B cell (primary cell): ENCODE measurements at regions not wholly inside any gene's neighbourhood (a gene's known extent, or its start where the extent isn't known, plus 50 kb on each side); places are given as distances from the start of the nearest gene placed in this dataset.

ENCODE experiments used
- ATAC-seq: fragments of 200-7000 bp; cut with Tn5 transposase; one replicate; pipeline ENCODE4 v1.10.0; 2021; ENCODE audit warnings: low read depth, mild to moderate bottlenecking, moderate number of reproducible peaks, moderate library complexity
- CTCF ChIA-PET: fragments of 350-600 bp; sonication (Branson Sonifier 250); formaldehyde crosslinking; loops from one replicate; lab custom pipeline; 2021; ENCODE audit warnings: antibody characterized with exemption, inconsistent platforms; lab: Charles Lee
- POLR2A ChIA-PET: fragments of 350-600 bp; sonication (Branson Sonifier 250); formaldehyde crosslinking; loops from one replicate; lab custom pipeline; 2021; ENCODE audit warnings: antibody characterized with exemption; lab: Charles Lee
- DNase-seq: peaks from one replicate; pipeline ENCODE4 v3.0.0; 2013
- H2AFZ ChIP-seq: 2 replicates; pipeline ENCODE4 v1.6.1; 2012; ENCODE audit warnings: mild to moderate bottlenecking, low read depth, low read length; ENCODE audit not compliant: insufficient read depth, poor library complexity, severe bottlenecking
- H3K27ac ChIP-seq, 2 donors: 1 replicate in 1 of 2; 2 replicates in 1 of 2; pipeline ENCODE4 v1.5.1; 2012 to 2013; ENCODE audit warnings: low read length in 2 of 2, mild to moderate bottlenecking in 2 of 2, moderate library complexity in 1 of 2
- H3K27me3 ChIP-seq, 4 experiments: fragments of 200-600 bp in 1 of 4; sonication (generic) in 1 of 4; replicated peaks in 1 of 4; 1 replicate in 2 of 4; 2 replicates in 2 of 4; pipeline versions ENCODE4 v1.6.1 to v1.7.0; 2013 to 2016; ENCODE audit warnings: low read length in 3 of 4, mild to moderate bottlenecking in 2 of 4, mixed read lengths in 1 of 4, moderate library complexity in 1 of 4; ENCODE audit not compliant: insufficient read depth in 4 of 4, control insufficient read depth in 3 of 4; ENCODE audit errors: control extremely low read depth in 1 of 4
- H3K36me3 ChIP-seq, 2 experiments: replicated peaks in 1 of 2; 1 replicate in 1 of 2; 2 replicates in 1 of 2; pipeline versions ENCODE4 v1.6.1 to v1.7.1; 2013; ENCODE audit warnings: low read length in 1 of 2; ENCODE audit not compliant: insufficient read depth in 2 of 2, control insufficient read depth in 1 of 2; ENCODE audit errors: control extremely low read depth in 1 of 2, extremely low read depth in 1 of 2
- H3K4me1 ChIP-seq, 2 donors: fragments of 200-600 bp in 1 of 2; sonication (generic) in 1 of 2; 1 replicate in 1 of 2; 2 replicates in 1 of 2; pipeline versions ENCODE4 v1.5.1 to v1.6.1; 2013 to 2017; ENCODE audit warnings: low read length in 2 of 2; ENCODE audit not compliant: control insufficient read depth in 2 of 2, insufficient read depth in 2 of 2
- H3K4me2 ChIP-seq: replicated peaks from 2 replicates; pipeline ENCODE3; 2012; ENCODE audit warnings: mild to moderate bottlenecking, low read depth, low read length; ENCODE audit not compliant: poor library complexity, severe bottlenecking
- H3K4me3 ChIP-seq, 5 experiments: fragments of 200-600 bp in 1 of 5; sonication (generic) in 1 of 5; 1 replicate in 3 of 5; 2 replicates in 2 of 5; pipeline versions ENCODE4 v1.5.1 to v1.7.0; 2011 to 2016; ENCODE audit warnings: low read length in 4 of 5, mild to moderate bottlenecking in 4 of 5, low read depth in 2 of 5, control low read depth in 1 of 5, moderate library complexity in 1 of 5; ENCODE audit not compliant: insufficient read depth in 1 of 5; ENCODE audit errors: control extremely low read depth in 1 of 5, extremely low read depth in 1 of 5
- H3K79me2 ChIP-seq: fragments of 200-600 bp; sonication (generic); one replicate; pipeline ENCODE4 v1.6.0; 2016; ENCODE audit warnings: low read length; ENCODE audit not compliant: control insufficient read depth, insufficient read depth
- H3K9ac ChIP-seq: fragments of 200-600 bp; sonication (generic); 2 replicates; pipeline ENCODE4 v1.6.1; 2017; ENCODE audit warnings: mild to moderate bottlenecking, low read length, moderate library complexity
- H3K9me3 ChIP-seq, 3 donors: one replicate each; pipeline versions ENCODE4 v1.6.1 to v1.7.1; 2013; ENCODE audit warnings: low read length in 2 of 3; ENCODE audit not compliant: control insufficient read depth in 2 of 3, insufficient read depth in 1 of 3; ENCODE audit errors: control extremely low read depth in 1 of 3
- H4K20me1 ChIP-seq: 2 replicates; pipeline ENCODE4 v1.6.0; 2012; ENCODE audit warnings: mild to moderate bottlenecking, low read length; ENCODE audit not compliant: insufficient read depth, control insufficient read depth, poor library complexity, severe bottlenecking
- H3K27ac Mint-ChIP-seq: one replicate; pipeline ENCODE4 v1.8.0; 2021; ENCODE audit warnings: mixed read lengths
- H3K27me3 Mint-ChIP-seq: one replicate; pipeline ENCODE4 v1.8.0; 2021; ENCODE audit warnings: mixed read lengths
- H3K4me1 Mint-ChIP-seq: one replicate; pipeline ENCODE4 v1.8.0; 2021; ENCODE audit warnings: mixed read lengths
- H3K4me3 Mint-ChIP-seq: one replicate; pipeline ENCODE4 v1.8.0; 2021; ENCODE audit warnings: mixed read lengths
- H3K9me3 Mint-ChIP-seq: one replicate; pipeline ENCODE4 v1.8.0; 2022; ENCODE audit warnings: mixed read lengths; ENCODE audit not compliant: insufficient read depth
- CTCF ChIP-seq: fragments of 200-600 bp; IDR thresholded peaks from one replicate; pipeline ENCODE4 v1.8.0; 2022; ENCODE audit warnings: antibody characterized with exemption, mild to moderate bottlenecking
- EZH2 ChIP-seq: IDR thresholded peaks from 2 replicates; pipeline ENCODE4 v1.6.1; 2012; ENCODE audit warnings: borderline replicate concordance, low read depth, mild to moderate bottlenecking, moderate library complexity, low read length; ENCODE audit not compliant: insufficient read depth, poor library complexity, severe bottlenecking
- WGBS: methylation state at CpG from one replicate; pipeline ENCODE4 v1.1.5; 2013; ENCODE audit warnings: missing lambda C conversion rate; ENCODE audit not compliant: insufficient coverage; 5-methylcytosine and 5-hydroxymethylcytosine counted together
- intact Hi-C: fragments of 100-400 bp; cut with micrococcal nuclease; formaldehyde crosslinking; loops from one replicate; pipeline ENCODE4 v1.10.0; 2022

GRCh38 chr9:113823421-113823820 lies 52.7 kb upstream of the ZNF618 start:
- CTCF ChIA-PET, result no interaction called here
- Mint-ChIP-seq H3K4me1 (no peaks in the 10 kb centered on the region), H3K27ac (no peak overlapping the region), H3K9me3 (peaks cover 12% of the 10 kb centered on the region), H3K4me3 (no peak overlapping the region), H3K27me3 (peaks cover 10% of the 10 kb centered on the region)
- WGBS, result 100% methylated on average over 1 of the region's 1 CpG
- Histone ChIP-seq H3K79me2 (no peaks in the 10 kb centered on the region), H3K36me3 (no peaks in the 10 kb centered on the region), H3K9me3 (peaks cover 2 to 13% (median 4%) of the 10 kb centered on the region in 3 donors), H3K4me1 (no peaks in the 10 kb centered on the region), H3K9ac (no peak overlapping the region), H4K20me1 (no peaks in the 10 kb centered on the region), H3K27me3 (peaks cover 0 to 3% (median under 1%) of the 10 kb centered on the region in 4 experiments), H2AFZ (no peak overlapping the region), H3K4me3 (no peak overlapping the region), H3K27ac (no peak overlapping the region), H3K4me2 (no peak overlapping the region)
- DNase-seq (no peak), ATAC-seq (no peak)
- POLR2A ChIA-PET, result no interaction called here
- intact Hi-C loops, result no loop called here
- TF ChIP-seq EZH2 (no peak), CTCF (no peak)
